ENCODE measurements at regions not wholly inside any gene's neighbourhood (a gene's known extent, or its start where the extent isn't known, plus 50 kb on each side); places are given as distances from the start of the nearest gene placed in this dataset.

GRCh38 chr4:158443731-158444130, 78.0 kb upstream of the RXFP1 start:
- TF ChIP-seq CTCF (IDR thresholded peaks at IDR 0.05) (no peak), TCF7L2 (IDR thresholded peaks at IDR 0.05; ENCODE audit: low read depth, low read length) (no peak)

Measured in Panc1 (cell line).